A549 (cell line): ENCODE measurements at regions not wholly inside any gene's neighbourhood (a gene's known extent, or its start where the extent isn't known, plus 50 kb on each side); places are given as distances from the start of the nearest gene placed in this dataset.

Experiments used
- ATAC-seq, 2 experiments: fragments of 200-7000 bp in 1 of 2; fragments of >200 bp in 1 of 2; cut with Nextera tagmentation in 1 of 2; cut with Tn5 transposase in 1 of 2; 3 replicates each; pipeline versions ENCODE4 v1.8.0 to v1.9.1; 2018 to 2020; ENCODE audit warnings: mild to moderate bottlenecking in 1 of 2, moderate library complexity in 1 of 2
- CTCF ChIA-PET: fragments of 300-600 bp; sonication (Branson Sonifier 250); formaldehyde crosslinking; extraction: SDS; loops from one replicate; lab custom pipeline; 2021; ENCODE audit warnings: antibody characterized with exemption, inconsistent platforms; lab: Yijun Ruan, JAX
- POLR2A ChIA-PET: fragments of 350-600 bp; formaldehyde crosslinking; extraction: SDS; loops from one replicate; lab custom pipeline; 2021; ENCODE audit warnings: antibody characterized with exemption, inconsistent platforms; lab: Yijun Ruan, JAX
- DNase-seq, 2 experiments: peaks; one replicate each; pipeline versions ENCODE4 v3.0.0 to v3.0.0-alpha.2; 2011 to 2016; ENCODE audit warnings: low read depth in 1 of 2, low spot score in 1 of 2
- FAIRE-seq: peaks from 2 replicates; lab custom pipeline; 2011; peaks lifted over from hg19 to GRCh38; lab: Jason Lieb, UNC
- H3K27ac ChIP-seq, 2 experiments: fragments of >200 bp; sonication (Bioruptor Twin); formaldehyde crosslinking; 3 replicates each; pipeline ENCODE4 v1.5.1; 2016 to 2017
- H3K4me1 ChIP-seq: fragments of >200 bp; sonication (Bioruptor Twin); formaldehyde crosslinking; 3 replicates; pipeline ENCODE4 v1.6.1; 2016
- H3K4me2 ChIP-seq: fragments of >200 bp; sonication (Bioruptor Twin); formaldehyde crosslinking; 3 replicates; pipeline ENCODE4 v1.6.1; 2016
- H3K4me3 ChIP-seq: fragments of >200 bp; sonication (Bioruptor Twin); formaldehyde crosslinking; 3 replicates; pipeline ENCODE4 v1.5.1; 2016
- H3K9me3 ChIP-seq: fragments of >200 bp; sonication (Bioruptor Twin); formaldehyde crosslinking; 3 replicates; pipeline ENCODE4 v1.6.1; 2016
- BHLHE40 ChIP-seq: IDR thresholded peaks from 2 replicates; pipeline ENCODE4 v1.6.1; 2012; ENCODE audit warnings: low read depth, low read length, inconsistent platforms
- CTCF ChIP-seq: fragments of >200 bp; sonication (Bioruptor Twin); formaldehyde crosslinking; IDR thresholded peaks from 3 replicates; pipeline ENCODE4 v1.5.1; 2016
- E2F6 ChIP-seq: IDR thresholded peaks from 2 replicates; pipeline ENCODE4 v1.6.1; 2012; ENCODE audit warnings: low read depth, borderline replicate concordance
- EP300 ChIP-seq, 2 experiments: fragments of >200 bp; sonication (Bioruptor Twin); formaldehyde crosslinking; IDR thresholded peaks; 2 replicates in 1 of 2; 3 replicates in 1 of 2; pipeline ENCODE4 v1.6.1; 2016 to 2017
- FOSB ChIP-seq: fragments of 250-450 bp; sonication (Bioruptor Pico); IDR thresholded peaks from 2 replicates; pipeline ENCODE4 v1.5.0; 2020; ENCODE audit warnings: mild to moderate bottlenecking, moderate library complexity
- HEYL ChIP-seq: fragments of 250-450 bp; sonication (Bioruptor Pico); IDR thresholded peaks from 2 replicates; pipeline ENCODE4 v1.8.0; 2021; ENCODE audit warnings: mild to moderate bottlenecking, moderate library complexity
- HOXB5 ChIP-seq: fragments of 250-450 bp; sonication (Bioruptor Pico); IDR thresholded peaks from 2 replicates; pipeline ENCODE4 v1.5.0; 2020; ENCODE audit warnings: mild to moderate bottlenecking, moderate library complexity
- KDM5A ChIP-seq: fragments of 200-600 bp; sonication (generic); IDR thresholded peaks from 2 replicates; pipeline ENCODE4 v1.6.1; 2016; ENCODE audit warnings: antibody characterized with exemption, mild to moderate bottlenecking
- MYC ChIP-seq: IDR thresholded peaks from 2 replicates; pipeline ENCODE4 v1.6.1; 2012; ENCODE audit warnings: mild to moderate bottlenecking, inconsistent platforms, low read length, improper control_type of control experiment, borderline replicate concordance
- NPAS2 ChIP-seq: fragments of 250-450 bp; sonication (Bioruptor Pico); IDR thresholded peaks from 2 replicates; pipeline ENCODE4 v1.8.0; 2022; ENCODE audit warnings: mild to moderate bottlenecking, moderate library complexity, borderline replicate concordance
- PBX3 ChIP-seq: IDR thresholded peaks from 2 replicates; pipeline ENCODE4 v1.6.1; 2012
- RARB ChIP-seq: fragments of 250-450 bp; sonication (Bioruptor Pico); IDR thresholded peaks from 2 replicates; pipeline ENCODE4 v1.8.0; 2021; ENCODE audit warnings: mild to moderate bottlenecking, moderate library complexity
- SREBF2 ChIP-seq: fragments of 450-650 bp; IDR thresholded peaks from 2 replicates; pipeline ENCODE4 v1.6.1; 2014; ENCODE audit warnings: mild to moderate bottlenecking, moderate library complexity
- ZFP36 ChIP-seq: fragments of 450-650 bp; IDR thresholded peaks from 2 replicates; pipeline ENCODE4 v1.6.1; 2014; ENCODE audit warnings: borderline replicate concordance; ENCODE audit not compliant: partially characterized antibody
- ZNF302 ChIP-seq: fragments of 250-450 bp; sonication (Bioruptor Pico); IDR thresholded peaks from 2 replicates; pipeline ENCODE4 v1.9.0; 2021; ENCODE audit warnings: inconsistent platforms, mild to moderate bottlenecking, moderate library complexity
- WGBS: methylation state at CpG from one replicate; pipeline ENCODE4 v1.1.6; 2017; ENCODE audit errors: missing lambda C conversion rate; 5-methylcytosine and 5-hydroxymethylcytosine counted together
- TF ChIP-seq, protein P1 (sequence below): fragments of 250-450 bp; sonication (Bioruptor Pico); IDR thresholded peaks from 2 replicates; pipeline ENCODE4 v1.5.0; 2020; ENCODE audit warnings: low read depth, mild to moderate bottlenecking, moderate library complexity
- TF ChIP-seq, protein P2 (sequence below): fragments of 200-600 bp; sonication (generic); IDR thresholded peaks from 2 replicates; pipeline ENCODE4 v1.6.1; 2016; ENCODE audit warnings: antibody characterized with exemption, mild to moderate bottlenecking, moderate library complexity

GRCh38 chr4:59698041-59698440 lies 1502.1 kb upstream of the ADGRL3 start:
- no peak for FAIRE-seq

DNA sequence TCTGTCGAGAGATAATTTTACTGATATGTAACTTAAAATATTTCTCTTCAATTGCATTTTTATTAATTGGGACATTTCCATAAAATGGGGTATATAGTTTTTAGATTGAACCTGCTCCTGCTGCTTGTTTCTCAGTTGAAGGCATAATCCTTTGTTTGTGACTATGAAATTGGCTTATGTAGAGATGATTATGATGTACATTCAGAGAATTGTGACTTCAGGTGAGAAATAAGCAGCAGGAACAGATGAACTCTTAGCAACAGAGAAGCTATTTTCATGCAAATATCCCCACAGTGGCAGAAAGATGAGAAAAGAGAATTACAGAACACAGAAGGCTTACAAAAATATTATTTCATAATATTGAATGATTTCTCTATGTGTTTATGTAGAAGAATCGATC lies 1499.5 kb upstream of the ADGRL3 start:
- Histone ChIP-seq H3K4me2 (no peak overlapping the region), H3K4me3 (no peak overlapping the region), H3K27ac (no peak overlapping the region), H3K9me3 (no peaks in the 10 kb centered on the region), H3K4me1 (no peaks in the 10 kb centered on the region)
- DNase-seq (no peak), FAIRE-seq (no peak)
- WGBS: 18% methylated on average over 2 of the region's 2 CpGs
- ChIA-PET CTCF (no interaction called here), POLR2A (no interaction called here)
- no peak for TF ChIP-seq HOXB5 (CRISPR knock-in tag)
- TF ChIP-seq FOSB: no peak
- TF ChIP-seq PBX3: no peak
- TF ChIP-seq NPAS2: no peak
- TF ChIP-seq ZNF302: no peak
- TF ChIP-seq, protein P1, sequence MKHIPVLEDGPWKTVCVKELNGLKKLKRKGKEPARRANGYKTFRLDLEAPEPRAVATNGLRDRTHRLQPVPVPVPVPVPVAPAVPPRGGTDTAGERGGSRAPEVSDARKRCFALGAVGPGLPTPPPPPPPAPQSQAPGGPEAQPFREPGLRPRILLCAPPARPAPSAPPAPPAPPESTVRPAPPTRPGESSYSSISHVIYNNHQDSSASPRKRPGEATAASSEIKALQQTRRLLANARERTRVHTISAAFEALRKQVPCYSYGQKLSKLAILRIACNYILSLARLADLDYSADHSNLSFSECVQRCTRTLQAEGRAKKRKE (CRISPR knock-in tag): no peak
- no peak for TF ChIP-seq CTCF
- no peak for TF ChIP-seq EP300 (IDR thresholded peaks at IDR 0.05)
- TF ChIP-seq E2F6: no peak
- TF ChIP-seq HEYL (CRISPR knock-in tag): no peak
- no peak for TF ChIP-seq KDM5A
- no peak for TF ChIP-seq ZFP36
- no peak for TF ChIP-seq RARB (CRISPR knock-in tag)
- no peak for TF ChIP-seq MYC
- TF ChIP-seq, all 56 proteins: peak for 0
- no peak for ATAC-seq

More at GRCh38 chr4:59698041-59698440, 1502.1 kb upstream of the ADGRL3 start:
- ATAC-seq (no peak), DNase-seq (no peak)
- CTCF ChIA-PET: no interaction called here
- WGBS: 40% methylated on average over 2 of the region's 2 CpGs
- Histone ChIP-seq H3K9me3 (no peaks in the 10 kb centered on the region), H3K27ac (no peak overlapping the region), H3K4me1 (no peaks in the 10 kb centered on the region), H3K4me2 (no peak overlapping the region), H3K4me3 (no peak overlapping the region)
- TF ChIP-seq, protein P2, sequence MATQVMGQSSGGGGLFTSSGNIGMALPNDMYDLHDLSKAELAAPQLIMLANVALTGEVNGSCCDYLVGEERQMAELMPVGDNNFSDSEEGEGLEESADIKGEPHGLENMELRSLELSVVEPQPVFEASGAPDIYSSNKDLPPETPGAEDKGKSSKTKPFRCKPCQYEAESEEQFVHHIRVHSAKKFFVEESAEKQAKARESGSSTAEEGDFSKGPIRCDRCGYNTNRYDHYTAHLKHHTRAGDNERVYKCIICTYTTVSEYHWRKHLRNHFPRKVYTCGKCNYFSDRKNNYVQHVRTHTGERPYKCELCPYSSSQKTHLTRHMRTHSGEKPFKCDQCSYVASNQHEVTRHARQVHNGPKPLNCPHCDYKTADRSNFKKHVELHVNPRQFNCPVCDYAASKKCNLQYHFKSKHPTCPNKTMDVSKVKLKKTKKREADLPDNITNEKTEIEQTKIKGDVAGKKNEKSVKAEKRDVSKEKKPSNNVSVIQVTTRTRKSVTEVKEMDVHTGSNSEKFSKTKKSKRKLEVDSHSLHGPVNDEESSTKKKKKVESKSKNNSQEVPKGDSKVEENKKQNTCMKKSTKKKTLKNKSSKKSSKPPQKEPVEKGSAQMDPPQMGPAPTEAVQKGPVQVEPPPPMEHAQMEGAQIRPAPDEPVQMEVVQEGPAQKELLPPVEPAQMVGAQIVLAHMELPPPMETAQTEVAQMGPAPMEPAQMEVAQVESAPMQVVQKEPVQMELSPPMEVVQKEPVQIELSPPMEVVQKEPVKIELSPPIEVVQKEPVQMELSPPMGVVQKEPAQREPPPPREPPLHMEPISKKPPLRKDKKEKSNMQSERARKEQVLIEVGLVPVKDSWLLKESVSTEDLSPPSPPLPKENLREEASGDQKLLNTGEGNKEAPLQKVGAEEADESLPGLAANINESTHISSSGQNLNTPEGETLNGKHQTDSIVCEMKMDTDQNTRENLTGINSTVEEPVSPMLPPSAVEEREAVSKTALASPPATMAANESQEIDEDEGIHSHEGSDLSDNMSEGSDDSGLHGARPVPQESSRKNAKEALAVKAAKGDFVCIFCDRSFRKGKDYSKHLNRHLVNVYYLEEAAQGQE: no peak
- TF ChIP-seq SREBF2 (no peak), BHLHE40 (no peak)
- POLR2A ChIA-PET: no interaction called here
